H1 (cell line): ENCODE measurements at regions not wholly inside any gene's neighbourhood (a gene's known extent, or its start where the extent isn't known, plus 50 kb on each side); places are given as distances from the start of the nearest gene placed in this dataset.

ENCODE experiments used
- CTCF ChIA-PET: fragments of 300-600 bp; sonication (Branson Sonifier 250); formaldehyde crosslinking; loops from one replicate; lab custom pipeline; 2021; ENCODE audit not compliant: partially characterized antibody; lab: Charles Lee
- POLR2A ChIA-PET: fragments of 300-600 bp; sonication (Branson Sonifier 250); formaldehyde crosslinking; loops from one replicate; lab custom pipeline; 2021; ENCODE audit warnings: inconsistent platforms; ENCODE audit not compliant: partially characterized antibody; lab: Charles Lee
- DNase-seq, 2 experiments: peaks; one replicate each; pipeline versions ENCODE4 v3.0.0 to v3.0.0-alpha.2; 2010 to 2022; ENCODE audit warnings: low spot score in 2 of 2, low read depth in 1 of 2, mixed read lengths in 1 of 2
- FAIRE-seq: peaks from 2 replicates; lab custom pipeline; 2011; peaks lifted over from hg19 to GRCh38; lab: Jason Lieb, UNC
- H2AFZ ChIP-seq: 2 replicates; pipeline ENCODE4 v1.8.1; 2012; ENCODE audit warnings: low read length, inconsistent platforms
- H2AK5ac ChIP-seq: 2 replicates; pipeline ENCODE4 v1.6.1; 2013; ENCODE audit warnings: low read depth, low read length
- H2BK120ac ChIP-seq: replicated peaks from 2 replicates; pipeline ENCODE3; 2013; ENCODE audit warnings: low read depth, low read length, inconsistent platforms
- H2BK12ac ChIP-seq: 2 replicates; pipeline ENCODE4 v1.6.1; 2013; ENCODE audit warnings: low read depth, low read length
- H2BK15ac ChIP-seq: 2 replicates; pipeline ENCODE4 v1.6.1; 2013; ENCODE audit warnings: low read length
- H2BK20ac ChIP-seq: 2 replicates; pipeline ENCODE4 v1.6.1; 2013; ENCODE audit warnings: low read length
- H2BK5ac ChIP-seq: 2 replicates; pipeline ENCODE4 v1.6.1; 2013; ENCODE audit warnings: low read depth, low read length
- H3K14ac ChIP-seq: 2 replicates; pipeline ENCODE4 v1.6.1; 2013; ENCODE audit warnings: inconsistent platforms; ENCODE audit not compliant: insufficient read length
- H3K18ac ChIP-seq: 2 replicates; pipeline ENCODE4 v1.6.1; 2013; ENCODE audit warnings: low read length; ENCODE audit errors: extremely low read depth
- H3K23ac ChIP-seq: 2 replicates; pipeline ENCODE4 v1.6.1; 2013; ENCODE audit warnings: inconsistent platforms; ENCODE audit not compliant: insufficient read length
- H3K23me2 ChIP-seq: 2 replicates; pipeline ENCODE4 v1.6.1; 2013; ENCODE audit warnings: low read depth, low read length
- H3K27ac ChIP-seq: 2 replicates; pipeline ENCODE4 v1.6.1; 2011; ENCODE audit warnings: low read depth, low read length, inconsistent platforms
- H3K27me3 ChIP-seq, 4 experiments: replicated peaks in 1 of 4; 1 replicate in 1 of 4; 2 replicates in 3 of 4; pipeline versions ENCODE4 v1.6.1 to v1.8.1; 2011 to 2013; ENCODE audit warnings: low read length in 3 of 4, mild to moderate bottlenecking in 3 of 4, inconsistent platforms in 2 of 4, mixed read lengths in 2 of 4, moderate library complexity in 1 of 4; ENCODE audit not compliant: control insufficient read depth in 3 of 4, insufficient read depth in 3 of 4; ENCODE audit errors: extremely low read depth in 1 of 4
- H3K36me3 ChIP-seq, 4 experiments: 2 replicates each; pipeline versions ENCODE4 v1.6.1 to v1.8.1; 2011 to 2013; ENCODE audit warnings: mild to moderate bottlenecking in 4 of 4, low read length in 3 of 4, moderate library complexity in 2 of 4, control low read depth in 1 of 4, inconsistent platforms in 1 of 4; ENCODE audit not compliant: insufficient read depth in 4 of 4, control insufficient read depth in 2 of 4
- H3K4ac ChIP-seq: replicated peaks from 2 replicates; pipeline ENCODE3; 2013; ENCODE audit warnings: low read length, low read depth, mixed read lengths, inconsistent platforms; ENCODE audit not compliant: insufficient read length
- H3K4me1 ChIP-seq, 4 experiments: replicated peaks in 1 of 4; 1 replicate in 1 of 4; 2 replicates in 3 of 4; pipeline versions ENCODE4 v1.6.1 to v1.8.1; 2011 to 2013; ENCODE audit warnings: low read length in 3 of 4, inconsistent platforms in 2 of 4, mixed read lengths in 1 of 4; ENCODE audit not compliant: insufficient read depth in 4 of 4, control insufficient read depth in 3 of 4
- H3K4me2 ChIP-seq, 2 experiments: 2 replicates each; pipeline versions ENCODE4 v1.6.1 to v1.8.1; 2011 to 2013; ENCODE audit warnings: low read depth in 2 of 2, low read length in 2 of 2, control low read depth in 1 of 2, inconsistent platforms in 1 of 2, mild to moderate bottlenecking in 1 of 2; ENCODE audit not compliant: insufficient read depth in 1 of 2
- H3K4me3 ChIP-seq, 4 experiments: fragments of 200-600, 300-600 bp in 1 of 4; sonication (generic), shearing (Covaris generic), sonication (Bioruptor Twin) in 1 of 4; 2 replicates each; pipeline versions ENCODE4 v1.5.1 to v1.8.1; 2011 to 2016; ENCODE audit warnings: low read length in 4 of 4, low read depth in 3 of 4, control low read depth in 2 of 4, inconsistent platforms in 2 of 4, mild to moderate bottlenecking in 2 of 4, mixed read lengths in 1 of 4, moderate library complexity in 1 of 4; ENCODE audit not compliant: insufficient read depth in 2 of 4; ENCODE audit errors: extremely low read depth in 1 of 4
- H3K56ac ChIP-seq: replicated peaks from 2 replicates; pipeline ENCODE3; 2013; ENCODE audit warnings: low read depth, mild to moderate bottlenecking, mixed read lengths, low read length, inconsistent platforms; ENCODE audit not compliant: insufficient read length
- H3K79me1 ChIP-seq: 2 replicates; pipeline ENCODE4 v1.6.1; 2013; ENCODE audit warnings: low read depth, low read length, control low read depth
- H3K79me2 ChIP-seq, 2 experiments: 2 replicates each; pipeline versions ENCODE4 v1.6.1 to v1.8.1; 2012 to 2013; ENCODE audit warnings: low read length in 2 of 2, mild to moderate bottlenecking in 2 of 2, inconsistent platforms in 1 of 2; ENCODE audit not compliant: insufficient read depth in 2 of 2, control insufficient read depth in 1 of 2
- H3K9ac ChIP-seq, 4 experiments: replicated peaks in 1 of 4; 1 replicate in 1 of 4; 2 replicates in 3 of 4; pipeline versions ENCODE4 v1.6.1 to v1.8.1; 2011 to 2013; ENCODE audit warnings: low read depth in 3 of 4, low read length in 3 of 4, control low read depth in 2 of 4, mild to moderate bottlenecking in 2 of 4, moderate library complexity in 2 of 4, inconsistent platforms in 1 of 4; ENCODE audit errors: extremely low read depth in 1 of 4
- H3K9me3 ChIP-seq, 2 experiments: 2 replicates each; pipeline versions ENCODE4 v1.6.1 to v1.8.1; 2012 to 2013; ENCODE audit warnings: mild to moderate bottlenecking in 2 of 2, moderate library complexity in 2 of 2, control low read depth in 1 of 2, inconsistent platforms in 1 of 2, low read depth in 1 of 2, low read length in 1 of 2, mixed read lengths in 1 of 2; ENCODE audit not compliant: insufficient read depth in 2 of 2
- H4K20me1 ChIP-seq, 2 experiments: replicated peaks in 1 of 2; 2 replicates each; pipeline versions ENCODE3 to v1.8.1; 2011 to 2013; ENCODE audit warnings: inconsistent platforms in 2 of 2, low read length in 2 of 2, mild to moderate bottlenecking in 1 of 2; ENCODE audit not compliant: insufficient read depth in 2 of 2, control insufficient read depth in 1 of 2
- H4K5ac ChIP-seq: 2 replicates; pipeline ENCODE4 v1.6.1; 2013; ENCODE audit warnings: low read length, low read depth, mixed read lengths, inconsistent platforms; ENCODE audit not compliant: insufficient read length
- H4K8ac ChIP-seq: 2 replicates; pipeline ENCODE4 v1.8.0; 2013; ENCODE audit warnings: mild to moderate bottlenecking, moderate library complexity, low read length, inconsistent platforms; ENCODE audit not compliant: insufficient read depth; ENCODE audit errors: extremely low read depth
- H4K91ac ChIP-seq: replicated peaks from 2 replicates; pipeline ENCODE3; 2013; ENCODE audit warnings: low read length, mixed read lengths, inconsistent platforms; ENCODE audit not compliant: insufficient read length
- EGR1 ChIP-seq: IDR thresholded peaks from 2 replicates; pipeline ENCODE4 v1.6.1; 2011; ENCODE audit warnings: low read depth, low read length, borderline replicate concordance
- EP300 ChIP-seq, 2 experiments: IDR thresholded peaks; 1 replicate in 1 of 2; 2 replicates in 1 of 2; pipeline ENCODE4 v1.6.1; 2011 to 2012; ENCODE audit warnings: low read depth in 2 of 2, low read length in 2 of 2, mild to moderate bottlenecking in 2 of 2, borderline replicate concordance in 1 of 2, inconsistent platforms in 1 of 2, moderate library complexity in 1 of 2
- EZH2 ChIP-seq: fragments of 200-600 bp; sonication (generic); IDR thresholded peaks from 2 replicates; pipeline ENCODE4 v1.7.1; 2012; ENCODE audit warnings: low read depth, mild to moderate bottlenecking, moderate library complexity, low read length, inconsistent platforms; ENCODE audit not compliant: severe bottlenecking
- KDM4A ChIP-seq: IDR thresholded peaks from one replicate; pipeline ENCODE4 v1.7.1; 2012; ENCODE audit warnings: low read depth, mild to moderate bottlenecking, moderate library complexity, low read length, inconsistent platforms; ENCODE audit not compliant: severe bottlenecking
- PHF8 ChIP-seq: fragments of 200-600 bp; sonication (generic); conservative IDR thresholded peaks from 2 replicates; pipeline ENCODE4 v1.7.1; 2012; ENCODE audit warnings: low read depth, mild to moderate bottlenecking, inconsistent platforms, low read length, moderate library complexity
- POLR2AphosphoS5 ChIP-seq: IDR thresholded peaks from 2 replicates; pipeline ENCODE4 v1.6.1; 2011; ENCODE audit warnings: low read depth, low read length
- POU5F1 ChIP-seq: IDR thresholded peaks from 2 replicates; pipeline ENCODE4 v1.6.1; 2011; ENCODE audit warnings: low read depth, mild to moderate bottlenecking, low read length, moderate library complexity
- RBBP5 ChIP-seq: IDR thresholded peaks from 2 replicates; pipeline ENCODE4 v1.7.1; 2012; ENCODE audit warnings: low read depth, mild to moderate bottlenecking, inconsistent platforms, low read length, moderate library complexity, borderline replicate concordance
- RXRA ChIP-seq: IDR thresholded peaks from 2 replicates; pipeline ENCODE4 v1.6.1; 2011; ENCODE audit warnings: low read depth, mild to moderate bottlenecking, low read length, moderate library complexity; ENCODE audit not compliant: insufficient read depth
- SP2 ChIP-seq: IDR thresholded peaks from 2 replicates; pipeline ENCODE4 v1.6.1; 2012; ENCODE audit warnings: mild to moderate bottlenecking, low read length, inconsistent platforms
- TAF1 ChIP-seq: IDR thresholded peaks from 2 replicates; pipeline ENCODE4 v1.6.1; 2011; ENCODE audit warnings: mild to moderate bottlenecking, low read depth, low read length
- TF ChIP-seq, protein P1 (sequence below): IDR thresholded peaks from 2 replicates; pipeline ENCODE4 v1.6.1; 2011; ENCODE audit warnings: low read depth, mild to moderate bottlenecking, low read length; ENCODE audit not compliant: insufficient read depth

DNA sequence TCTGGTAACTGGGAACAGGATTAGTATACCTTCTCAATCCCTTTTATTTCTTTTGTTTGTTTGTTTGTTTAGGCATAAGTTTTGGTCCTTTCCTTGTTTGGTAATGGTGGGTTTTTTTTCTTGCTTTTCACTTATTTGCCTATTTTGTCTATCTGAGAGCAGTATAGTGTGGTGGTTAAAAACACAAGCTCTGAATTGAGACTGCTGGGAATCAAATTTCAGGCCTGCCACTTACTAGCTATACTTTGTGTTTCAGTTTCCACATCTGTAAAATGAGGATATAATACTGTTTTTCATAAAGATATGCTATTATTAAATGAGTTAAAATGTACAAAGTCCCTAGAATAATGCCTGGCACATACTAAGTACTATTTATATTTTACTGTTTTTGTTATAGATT is 81.6 kb upstream of the IVNS1ABP start:
- Histone ChIP-seq H3K36me3 (no peaks in the 10 kb centered on the region), H2AK5ac (no peak overlapping the region), H3K23me2 (no peaks in the 10 kb centered on the region; the same call in 1 of the 2 replicates), H3K9ac (no peak overlapping the region), H4K91ac (no peak overlapping the region), H3K4me2 (no peak overlapping the region), H3K4me1 (peaks cover 2 to 6% (median 3%) of the 10 kb centered on the region in 4 experiments; a peak in 6 of 7 replicates), H3K18ac (no peak overlapping the region), H2AFZ (no peak overlapping the region), H3K27me3 (no peaks in the 10 kb centered on the region), H3K56ac (no peak overlapping the region), H3K79me1 (no peaks in the 10 kb centered on the region), H2BK12ac (no peak overlapping the region), H2BK20ac (no peak overlapping the region), H3K14ac (no peak overlapping the region), H4K8ac (no peak overlapping the region), H4K5ac (no peak overlapping the region), H3K79me2 (no peaks in the 10 kb centered on the region), H2BK5ac (no peak overlapping the region), H3K9me3 (no peaks in the 10 kb centered on the region), H3K4me3 (no peak overlapping the region), H3K27ac (no peak overlapping the region), H2BK15ac (no peak overlapping the region), H3K4ac (no peak overlapping the region), H4K20me1 (no peaks in the 10 kb centered on the region), H2BK120ac (no peak overlapping the region), H3K23ac (no peak overlapping the region)
- FAIRE-seq = no peak
- DNase-seq = no peak
- TF ChIP-seq EGR1 (no peak), PHF8 (no peak), KDM4A (no peak), EZH2 (no peak), TAF1 (no peak), RBBP5 (no peak), POLR2AphosphoS5 (no peak), EP300 (IDR thresholded peaks at IDR 0.05; ENCODE audit: borderline replicate concordance in 1 of 2, low read depth in 2 of 2, low read length in 2 of 2) (no peak), POU5F1 (no peak), RXRA (no peak), SP2 (no peak)
- TF ChIP-seq, protein P1, sequence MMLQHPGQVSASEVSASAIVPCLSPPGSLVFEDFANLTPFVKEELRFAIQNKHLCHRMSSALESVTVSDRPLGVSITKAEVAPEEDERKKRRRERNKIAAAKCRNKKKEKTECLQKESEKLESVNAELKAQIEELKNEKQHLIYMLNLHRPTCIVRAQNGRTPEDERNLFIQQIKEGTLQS = no peak
- ChIA-PET CTCF (interaction anchor here (0.8 to 1.0 kb wide), 2 partner anchors 82 to 282 kb away, joined by 3 to 4 read pairs; no protein-coding TSS in a partner anchor), POLR2A (interaction anchor here (0.7 kb wide), 1 partner anchor 620 kb away, joined by 3 read pairs; no protein-coding TSS in a partner anchor)
